ENCODE measurements at regions not wholly inside any gene's neighbourhood (a gene's known extent, or its start where the extent isn't known, plus 50 kb on each side); places are given as distances from the start of the nearest gene placed in this dataset.

DNA sequence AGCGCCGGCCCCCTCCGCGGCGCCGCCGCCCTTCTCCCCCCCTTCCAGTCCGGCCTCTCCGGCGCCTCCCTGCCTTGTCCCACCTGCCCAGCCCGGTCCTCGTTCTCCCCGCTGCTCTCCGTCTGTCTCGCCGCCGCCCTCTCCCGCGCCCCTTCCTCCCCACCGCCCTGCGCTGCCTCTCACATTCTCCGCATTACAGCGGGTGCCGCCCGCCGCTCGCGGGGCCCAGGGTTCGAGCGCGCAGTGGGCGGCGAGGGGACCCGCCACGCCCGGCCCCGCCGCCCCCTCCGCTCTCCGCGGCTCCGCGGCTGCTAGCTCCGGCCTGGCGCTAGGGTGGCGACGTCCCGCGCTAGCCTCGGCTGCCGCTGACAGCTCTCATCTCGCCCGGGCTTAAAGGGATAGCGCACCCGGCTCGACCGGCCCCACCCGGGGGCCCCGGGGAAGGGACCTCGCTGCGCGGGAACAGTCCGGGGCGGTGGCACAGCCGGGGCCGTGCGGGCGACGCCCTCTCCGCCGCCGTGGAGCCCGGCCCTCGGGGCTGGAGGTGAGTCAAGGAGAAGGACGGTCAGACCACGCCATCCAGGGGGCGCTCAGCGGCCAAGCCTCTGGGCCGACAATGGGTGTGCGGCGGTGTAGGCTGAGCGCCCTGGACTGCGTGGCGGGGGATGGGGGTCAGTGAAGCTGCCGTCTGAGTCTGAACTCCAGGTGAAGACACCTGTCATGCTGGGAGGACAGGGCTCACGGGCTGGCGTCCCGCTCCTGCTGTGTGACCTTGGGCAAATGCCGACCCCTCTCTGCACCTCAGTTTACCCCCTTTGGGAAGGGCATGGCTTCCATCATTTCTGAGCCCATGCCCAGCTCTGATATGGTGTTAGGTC lies 187.4 kb upstream of the LINGO1 start:
- DNase-seq = no peak

DNA sequence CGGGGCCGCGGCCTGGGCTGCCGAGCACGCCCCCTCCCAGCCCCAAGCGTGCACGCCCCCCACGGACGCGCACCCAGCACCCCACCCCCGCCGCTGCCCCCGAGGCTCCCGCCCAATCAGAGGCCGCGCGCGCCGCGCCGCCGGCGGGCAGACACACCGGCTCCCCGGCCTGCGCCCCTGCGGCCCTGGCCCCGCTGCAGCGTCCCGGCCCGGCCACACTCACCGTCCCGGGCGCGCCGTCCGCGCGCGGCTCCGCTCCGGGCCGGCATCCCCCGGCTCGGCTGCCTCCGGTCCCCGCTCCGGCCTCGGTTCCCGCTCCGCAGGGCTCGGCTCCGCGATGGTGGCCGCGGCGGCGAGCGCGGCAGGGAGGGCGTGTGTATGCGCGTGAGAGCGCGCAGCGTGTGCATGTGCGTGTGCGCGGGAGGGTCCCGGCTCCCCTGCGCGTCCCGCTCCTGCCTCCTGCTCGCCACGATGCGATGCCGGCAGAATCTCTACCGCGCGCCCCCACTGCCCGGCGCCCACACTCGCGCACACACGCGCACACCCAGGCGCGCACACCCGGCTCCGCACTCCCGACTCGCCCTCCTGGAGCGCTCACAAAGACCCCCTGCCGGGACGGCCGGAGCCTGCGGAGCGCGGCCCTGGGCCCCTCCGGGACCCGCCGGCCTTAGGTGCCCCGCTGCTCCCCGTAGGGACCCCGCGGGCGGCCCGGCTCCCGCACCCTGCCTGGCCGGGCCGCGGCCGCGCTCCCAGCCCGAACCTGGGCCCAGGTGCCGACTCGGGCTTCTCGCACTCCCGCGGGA lies 186.5 kb upstream of the LINGO1 start:
- no peak for DNase-seq

DNA sequence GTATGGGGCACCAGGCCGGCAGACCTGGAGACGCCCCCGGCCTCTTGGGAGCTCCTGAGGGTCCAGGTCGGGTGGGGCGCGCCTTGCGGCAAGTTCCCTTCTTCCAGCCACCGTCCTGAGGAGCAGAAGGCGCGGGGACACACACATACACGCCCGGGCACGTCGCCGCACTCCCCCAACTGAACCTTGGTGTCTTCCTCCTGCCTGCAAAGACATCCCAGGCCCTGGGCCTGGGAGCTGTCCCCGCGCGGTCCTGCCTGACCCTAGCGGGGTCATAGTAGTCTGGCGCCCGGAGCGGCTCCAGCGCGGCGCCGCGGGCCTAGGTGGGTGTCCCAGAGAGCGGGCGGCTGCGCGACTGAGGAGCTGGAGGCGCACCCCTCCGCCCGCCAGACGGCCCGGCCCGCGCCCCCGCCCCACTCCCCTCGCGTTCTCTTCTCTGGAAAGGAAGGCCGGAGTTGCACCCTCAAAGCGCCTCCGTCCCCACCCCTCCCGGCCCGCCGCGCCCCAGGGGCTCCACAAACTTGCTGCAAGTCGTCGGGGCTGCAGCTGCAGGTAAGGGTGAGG lies 185.9 kb upstream of the LINGO1 start:
- no peak for DNase-seq

DNA sequence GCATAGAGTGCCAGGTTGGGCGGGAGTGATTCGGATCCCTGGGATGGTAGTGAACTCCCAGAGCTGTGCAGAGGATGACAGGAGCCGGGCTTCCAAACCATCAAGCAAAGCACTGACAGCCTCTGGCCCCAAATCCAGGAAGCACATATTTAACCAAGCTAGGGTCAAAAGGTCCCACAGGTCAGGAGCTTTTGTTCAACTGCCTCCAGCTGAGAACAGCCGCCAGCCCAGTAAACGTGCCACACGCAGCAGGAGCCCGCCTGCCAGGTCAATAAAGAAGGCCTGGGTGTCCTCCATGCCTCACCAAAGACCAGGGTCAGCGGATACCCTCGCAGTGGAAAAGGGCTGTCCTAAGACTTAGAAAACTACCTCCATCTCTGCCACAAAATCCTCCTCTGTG lies 184.7 kb upstream of the LINGO1 start:
- no peak for DNase-seq

DNA sequence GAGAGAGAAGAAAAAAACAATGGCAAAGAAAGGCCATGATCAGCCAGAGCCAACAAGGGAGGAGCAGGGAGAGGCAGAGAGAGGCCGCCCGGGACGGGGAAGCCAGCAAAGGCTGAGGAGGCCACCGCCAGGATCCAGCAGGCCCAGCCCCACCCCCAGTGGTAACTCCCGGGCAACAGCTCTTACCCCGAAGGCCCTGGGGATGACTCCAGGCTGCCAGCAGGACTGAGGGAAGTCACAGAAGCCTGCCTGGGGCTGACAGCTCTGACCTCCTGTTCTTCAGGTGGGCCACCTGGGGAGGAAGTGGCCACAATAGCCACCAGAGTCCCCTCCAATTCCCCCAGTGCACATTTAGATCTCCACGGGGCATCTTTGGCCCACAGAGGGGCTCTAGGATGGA lies 184.3 kb upstream of the LINGO1 start:
- DNase-seq = no peak

DNA sequence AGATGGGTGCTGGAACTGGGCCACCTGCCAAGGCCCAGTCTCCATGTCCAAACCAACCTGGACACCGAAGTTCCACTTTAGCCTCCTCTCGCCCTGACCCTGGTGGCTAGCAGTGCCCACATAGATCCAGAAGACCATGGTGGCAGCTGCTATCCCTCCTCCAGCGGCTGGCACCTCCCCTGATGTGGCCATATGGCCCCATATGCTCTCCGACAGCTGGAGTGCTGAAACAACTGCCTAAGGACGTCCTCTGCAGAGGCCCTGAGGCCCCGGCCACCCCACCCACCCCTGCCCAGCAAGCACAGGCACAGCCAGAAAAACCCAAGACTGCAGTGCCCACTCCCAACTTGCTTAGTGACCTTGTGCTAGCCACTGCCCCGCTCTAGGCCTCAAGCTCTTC lies 182.3 kb upstream of the LINGO1 start:
- DNase-seq = no peak

DNA sequence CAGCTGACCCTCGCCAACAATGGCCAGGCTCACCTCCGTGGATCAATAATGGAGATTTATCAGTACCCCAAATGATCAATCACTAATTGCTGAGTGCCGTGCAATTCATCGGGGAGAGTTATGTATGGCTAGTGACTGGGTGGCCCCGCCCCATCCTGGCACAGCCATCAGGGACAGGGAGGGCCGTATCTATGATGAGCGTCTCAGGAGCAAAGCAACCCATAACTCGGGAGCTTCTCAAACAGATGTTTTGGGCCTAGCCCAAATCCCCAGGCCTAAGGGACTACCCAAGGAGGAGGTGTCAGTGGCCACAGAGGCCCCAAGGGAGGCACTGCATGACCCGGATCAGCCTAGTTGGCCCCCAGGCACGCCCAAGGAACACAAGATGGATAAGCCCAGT lies 180.0 kb upstream of the LINGO1 start:
- no peak for DNase-seq

DNA sequence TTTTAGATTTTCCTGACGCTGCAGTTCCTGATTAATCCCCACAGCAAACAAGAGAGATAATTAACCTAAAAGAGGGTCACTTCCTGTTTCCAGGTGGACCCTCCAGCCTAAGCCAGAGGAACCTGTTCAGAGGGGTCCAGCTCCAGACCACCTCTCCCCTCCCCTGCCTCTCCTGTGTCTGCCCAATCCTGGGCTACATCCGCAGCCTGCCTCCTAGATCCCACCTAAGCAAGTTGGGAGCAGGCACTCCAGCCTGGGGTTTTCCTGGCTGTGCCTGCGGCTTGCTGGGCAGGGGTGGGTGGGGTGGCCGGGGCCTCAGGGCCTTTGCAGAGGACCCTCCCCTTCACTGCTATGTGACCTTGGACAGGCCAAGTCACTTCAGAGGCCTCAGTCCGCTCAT lies 178.6 kb upstream of the LINGO1 start:
- DNase-seq = no peak

DNA sequence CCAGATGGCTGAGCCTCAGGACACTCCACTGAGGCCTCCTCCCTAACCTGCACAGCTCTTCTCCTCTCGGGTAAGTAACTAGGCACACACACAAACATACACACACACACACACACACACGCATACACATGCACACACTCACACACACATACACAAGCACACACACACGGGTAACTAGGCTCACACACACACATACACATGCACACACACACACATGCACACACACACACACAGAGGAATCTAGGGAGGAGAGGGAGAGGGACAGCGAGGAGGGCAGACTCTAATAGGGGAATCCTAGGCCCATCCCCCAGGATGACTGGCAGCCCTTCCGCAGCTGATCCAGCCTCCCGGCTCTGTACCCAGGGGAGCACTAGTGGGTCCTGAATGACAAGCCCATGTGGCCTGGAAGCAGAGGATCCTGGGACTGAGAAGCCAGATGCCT lies 177.4 kb upstream of the LINGO1 start:
- no peak for DNase-seq

DNA sequence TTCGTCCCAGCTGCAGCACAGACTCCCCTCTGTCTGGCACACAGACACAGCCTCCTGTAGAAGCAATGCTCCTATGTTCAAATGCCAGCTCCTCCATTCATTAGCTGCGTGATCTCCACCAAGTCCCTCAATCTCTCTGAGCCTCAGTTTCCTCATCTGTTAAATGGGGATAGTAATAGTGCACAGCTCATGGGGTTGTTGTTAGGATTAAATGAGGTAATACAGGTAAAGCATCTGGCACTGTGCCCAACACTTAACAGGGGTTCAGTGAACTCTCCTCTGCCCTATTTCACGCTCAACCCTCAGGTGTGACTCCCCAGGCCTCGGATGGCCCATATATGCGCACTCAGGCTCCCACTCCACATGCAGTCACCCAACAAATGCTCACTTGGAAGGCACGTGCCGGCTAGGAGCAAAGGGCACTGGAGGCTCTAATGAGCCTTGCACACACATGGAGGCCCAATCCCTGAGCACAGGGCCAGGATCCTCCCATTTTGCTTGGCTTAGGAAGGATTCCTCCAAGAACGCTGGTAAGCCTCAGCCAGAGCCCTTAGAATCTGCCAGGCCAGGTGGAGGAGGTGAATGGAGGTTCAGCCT lies 176.0 kb upstream of the LINGO1 start:
- no peak for DNase-seq

DNA sequence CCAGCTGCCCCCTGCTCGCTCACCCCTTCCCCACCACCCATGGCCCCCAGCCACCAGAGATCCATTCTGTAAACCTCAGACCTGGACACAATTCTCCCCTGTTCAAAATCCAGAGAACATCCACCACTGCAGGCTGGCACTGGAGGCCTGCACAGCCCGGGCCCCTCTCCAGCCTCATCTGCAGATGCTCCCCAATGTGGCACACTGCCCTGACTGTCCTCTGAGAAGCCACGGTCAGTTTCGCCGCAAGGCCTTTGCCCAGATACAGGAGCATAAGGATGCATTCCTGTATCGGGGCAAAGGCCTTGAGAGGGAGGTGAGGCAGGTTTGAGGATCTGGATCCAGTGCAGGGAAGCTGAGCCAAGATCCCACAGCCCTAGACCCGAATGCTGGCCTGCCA lies 175.4 kb upstream of the LINGO1 start:
- DNase-seq = no peak

DNA sequence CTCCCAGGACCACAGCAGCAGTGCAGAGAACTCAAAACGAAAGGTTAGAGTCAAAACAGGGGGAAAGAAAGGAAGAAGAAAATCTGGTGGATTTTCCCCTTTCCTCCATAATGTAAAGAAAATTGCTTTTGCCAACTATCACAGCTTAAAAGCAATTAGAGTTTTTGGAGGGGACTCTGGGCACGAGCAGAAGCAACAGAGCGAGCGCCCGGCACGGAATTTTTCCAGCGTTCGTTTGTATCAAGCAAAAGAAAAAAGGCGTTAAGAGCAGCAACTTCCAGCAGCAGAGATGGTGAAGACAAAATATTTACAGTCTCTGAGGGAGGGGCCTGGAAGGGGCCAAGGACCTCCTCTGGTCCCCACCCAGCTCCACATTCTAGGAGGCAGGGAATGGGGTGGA lies 174.9 kb upstream of the LINGO1 start:
- no peak for DNase-seq

DNA sequence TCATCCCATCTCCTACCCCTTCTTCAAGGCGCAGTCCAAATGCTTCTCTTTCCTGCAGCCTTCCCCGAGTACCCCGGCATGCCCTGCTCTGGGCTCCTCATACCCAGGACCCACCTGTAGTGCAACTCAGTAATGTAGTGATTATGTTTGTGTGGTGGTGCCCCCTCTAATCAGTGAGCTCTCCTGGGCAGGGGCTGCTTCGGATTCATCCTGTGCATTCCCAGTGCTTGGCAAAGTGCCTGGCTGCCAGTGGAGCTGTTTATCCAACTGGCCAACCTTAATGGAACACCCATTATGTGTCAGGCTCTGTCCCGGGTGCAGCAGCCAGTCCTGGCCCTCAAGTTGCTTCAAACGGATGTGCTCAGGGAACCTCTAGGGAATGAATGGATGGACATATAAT lies 174.4 kb upstream of the LINGO1 start:
- DNase-seq = no peak

DNA sequence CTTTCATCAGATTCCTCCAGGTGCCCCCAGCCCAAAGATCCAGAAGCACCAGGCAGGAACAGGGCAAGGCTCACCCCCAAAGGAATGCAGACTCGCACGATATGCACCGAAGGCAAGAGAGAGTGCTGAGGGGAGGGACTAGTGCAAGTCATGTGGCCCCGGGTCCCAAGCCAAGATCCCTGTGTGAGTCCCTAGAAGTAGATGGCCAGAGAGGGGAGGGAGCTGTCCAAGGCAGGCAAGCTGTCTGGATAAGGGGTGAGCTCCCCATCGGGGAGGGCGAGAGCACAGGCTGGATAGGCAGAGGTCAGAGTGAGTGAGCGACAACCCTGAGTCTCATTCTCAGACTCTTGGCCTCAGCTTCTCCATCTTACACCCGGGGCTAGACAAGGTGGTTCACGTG lies 171.5 kb upstream of the LINGO1 start:
- DNase-seq = no peak

DNA sequence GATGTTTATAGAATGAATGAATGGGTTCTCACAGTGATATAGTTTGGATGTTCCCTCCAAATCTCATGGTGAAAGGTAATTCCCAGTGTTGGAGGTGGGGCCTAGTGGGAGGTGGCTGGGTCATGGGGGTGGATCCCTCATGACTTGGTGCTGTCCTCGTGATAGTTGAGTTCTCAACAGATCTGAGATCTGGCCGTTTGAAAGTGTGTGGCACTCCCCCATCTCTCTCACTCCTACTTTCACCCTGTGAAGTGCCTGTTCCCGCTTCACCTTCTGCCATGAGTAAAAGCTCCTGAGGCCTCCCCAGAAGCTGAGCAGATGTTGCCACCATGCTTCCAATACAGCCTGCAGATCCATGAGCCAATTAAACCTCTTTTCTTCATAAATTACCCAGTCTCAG lies 170.8 kb upstream of the LINGO1 start:
- DNase-seq = no peak

DNA sequence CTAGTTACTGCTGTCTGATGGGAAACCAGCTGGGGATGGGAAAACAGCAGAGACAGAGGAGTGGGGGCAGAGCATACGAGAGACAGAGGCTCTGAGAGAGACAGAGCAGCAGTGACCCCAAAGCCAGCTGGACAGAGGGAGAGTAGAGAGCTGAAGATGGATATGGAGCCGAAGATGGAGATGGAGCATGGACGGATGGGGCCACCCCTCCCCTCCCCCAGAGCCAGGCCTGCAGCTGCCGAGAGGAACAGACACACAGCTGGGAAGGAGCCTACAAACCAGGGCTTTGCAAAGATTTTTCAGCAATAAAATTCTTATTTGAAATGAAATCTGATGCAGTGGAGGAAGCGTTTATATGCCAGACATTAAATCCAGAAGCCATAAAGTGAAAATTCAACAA lies 167.6 kb upstream of the LINGO1 start:
- DNase-seq = no peak

DNA sequence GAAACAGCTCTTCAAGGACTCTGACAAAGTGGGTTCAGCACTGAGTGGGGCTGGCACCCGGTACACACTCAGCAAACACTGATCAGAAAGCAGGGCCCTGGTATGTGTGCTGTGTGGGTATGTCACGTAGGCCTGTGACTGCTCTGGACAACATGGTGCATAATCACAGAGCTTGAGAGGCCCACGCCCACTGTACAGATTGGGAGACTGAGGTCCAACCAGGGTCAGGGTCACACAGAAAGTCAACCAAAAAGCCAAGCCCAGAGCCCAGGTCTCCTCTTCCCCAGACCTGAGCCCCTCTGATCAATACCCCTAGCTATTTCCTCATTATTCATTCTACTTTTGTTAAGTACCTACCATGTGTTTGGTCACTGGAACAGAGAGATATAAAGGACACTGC lies 166.1 kb upstream of the LINGO1 start:
- DNase-seq = no peak

DNA sequence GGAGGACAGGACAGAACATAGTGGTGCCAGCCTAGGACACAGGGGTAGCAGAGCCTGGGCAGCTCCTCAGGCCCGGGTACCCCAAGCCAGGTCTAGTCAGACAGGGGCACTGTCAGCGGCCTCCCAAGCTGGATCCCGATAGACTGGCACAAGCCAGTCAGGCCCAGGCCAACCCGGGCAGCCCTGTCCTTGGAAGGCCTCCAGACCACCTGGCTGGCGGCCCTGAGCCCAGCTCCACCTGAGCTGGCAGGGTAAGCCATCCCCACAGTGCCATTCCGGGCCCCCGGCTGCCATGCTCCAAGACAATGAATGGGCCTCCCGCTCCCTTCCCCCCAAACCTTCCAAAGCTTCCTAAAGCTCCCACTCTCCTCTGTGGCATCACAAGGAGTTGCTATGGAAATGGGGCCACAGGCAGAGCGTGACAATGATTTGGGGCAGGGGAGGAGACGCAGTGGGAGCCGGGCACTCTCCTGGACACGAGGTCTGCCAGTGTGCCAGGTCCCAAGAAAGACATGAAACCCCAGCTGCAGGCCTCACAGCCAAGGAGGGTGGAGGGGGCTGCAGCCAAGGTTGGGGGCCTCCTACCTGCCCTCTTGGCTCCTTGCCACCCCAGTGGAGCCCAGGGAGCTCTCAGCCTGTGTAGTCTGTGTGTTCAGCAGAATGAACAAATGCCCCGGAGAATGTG lies 165.6 kb upstream of the LINGO1 start:
- DNase-seq = no peak

DNA sequence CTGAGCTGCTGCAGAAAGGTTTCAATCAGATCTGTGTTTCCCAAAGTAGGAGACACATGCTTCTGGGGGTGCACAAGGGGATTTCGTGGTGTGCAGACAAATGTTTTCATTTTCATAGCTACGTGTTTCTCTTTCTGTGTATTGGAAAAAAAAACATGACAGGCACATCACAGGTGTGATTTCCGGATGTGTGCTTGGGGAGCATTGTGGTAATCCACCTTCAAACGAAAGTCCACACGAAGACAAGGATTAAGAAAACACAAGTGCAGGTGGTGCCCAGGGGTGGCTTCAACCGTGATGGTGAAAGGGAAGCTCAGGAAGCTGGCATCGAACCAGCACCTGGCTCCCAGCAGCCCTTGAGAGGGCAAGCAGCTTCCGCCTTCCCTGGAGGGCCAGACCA lies 164.6 kb upstream of the LINGO1 start:
- no peak for DNase-seq

DNA sequence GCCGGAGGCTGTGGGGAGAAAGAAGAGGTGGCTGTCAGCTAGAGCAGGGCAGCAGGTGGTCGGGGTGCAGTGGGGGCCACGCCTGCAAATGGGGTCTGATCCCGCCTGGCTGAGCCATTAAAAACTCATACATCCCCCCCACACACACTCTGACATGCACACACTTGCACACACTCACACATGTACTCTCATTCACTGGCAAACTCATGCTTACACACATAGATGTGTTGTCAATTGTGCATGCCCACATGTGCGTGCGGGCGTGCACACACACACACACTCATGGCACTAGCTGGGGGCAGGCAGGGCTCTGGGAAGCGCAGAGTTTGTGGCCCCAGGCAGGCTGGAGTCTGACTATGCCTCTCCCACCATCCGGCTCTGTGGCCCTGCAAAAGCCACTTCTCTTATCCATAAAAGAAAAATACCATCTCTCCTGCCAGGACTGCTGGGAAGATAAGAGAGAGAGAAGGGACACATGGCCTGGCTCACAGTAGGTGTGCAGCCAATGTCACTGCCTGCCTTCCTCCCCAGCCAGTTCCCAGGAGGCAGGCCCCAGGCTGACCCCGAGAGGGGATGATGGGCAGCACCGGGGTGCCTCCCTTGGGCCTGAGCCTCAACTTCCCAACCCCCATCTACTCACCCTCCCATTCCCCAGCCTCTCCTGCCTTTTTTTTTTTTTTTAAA lies 163.5 kb upstream of the LINGO1 start:
- DNase-seq = no peak

DNA sequence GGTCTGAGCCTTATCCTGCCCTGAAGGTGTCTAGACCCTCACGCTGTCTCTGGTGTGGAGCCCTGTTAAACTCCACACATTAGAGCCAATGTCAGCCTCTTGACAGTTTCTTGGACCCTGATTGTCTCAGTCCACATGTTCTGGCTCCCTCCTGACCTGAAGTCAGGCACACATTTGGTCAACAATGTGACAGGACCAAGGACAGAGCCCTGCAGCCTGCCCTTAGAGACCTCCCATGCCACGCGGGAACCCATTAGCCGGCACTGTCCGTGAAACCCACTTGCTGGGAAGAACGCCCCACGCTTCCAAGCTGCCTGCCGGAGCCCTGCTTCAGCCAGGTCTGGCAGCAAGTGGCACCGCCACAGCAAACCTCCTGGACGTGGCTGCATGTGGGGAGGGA lies 162.7 kb upstream of the LINGO1 start:
- DNase-seq = no peak

DNA sequence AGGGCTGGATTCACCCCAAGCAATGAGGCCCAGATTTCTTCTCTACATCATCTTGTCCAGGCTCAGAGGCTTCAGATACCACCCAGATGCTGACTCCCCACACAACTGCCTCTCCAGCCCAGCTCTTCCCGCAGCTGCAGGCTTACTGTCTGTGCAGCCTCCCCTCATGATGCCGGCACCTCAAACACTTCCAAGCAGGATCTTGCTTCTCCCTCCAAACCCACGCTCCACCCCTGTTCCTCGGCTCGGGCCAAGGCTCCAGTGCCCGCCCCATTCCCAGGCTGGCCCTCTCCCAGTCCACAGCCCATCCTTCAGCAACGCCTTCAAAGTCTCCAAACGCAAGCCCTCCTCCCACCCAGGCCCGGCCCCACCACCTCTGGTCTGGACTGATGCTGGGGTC lies 159.2 kb upstream of the LINGO1 start:
- no peak for DNase-seq

All from left kidney (tissue), 1 donor.